ACHN (cell line): ENCODE measurements at regions not wholly inside any gene's neighbourhood (a gene's known extent, or its start where the extent isn't known, plus 50 kb on each side); places are given as distances from the start of the nearest gene placed in this dataset.
"Not testable (repeated sequence)": the region's sequence is repeated elsewhere in the genome, so short reads cannot be mapped to it uniquely, and the experiment has no call there.

Source experiments
- DNase-seq: peaks from one replicate; pipeline ENCODE4 v3.0.0-alpha.2; 2015
- in situ Hi-C: cut with HindIII; loops from 2 replicates; pipeline ENCODE4 v1.10.0; 2017; ENCODE audit warnings: low sequenced_read_pairs, low pct_ligation_motif_present, low pct_unique_long_range_greater_than_20kb

DNA sequence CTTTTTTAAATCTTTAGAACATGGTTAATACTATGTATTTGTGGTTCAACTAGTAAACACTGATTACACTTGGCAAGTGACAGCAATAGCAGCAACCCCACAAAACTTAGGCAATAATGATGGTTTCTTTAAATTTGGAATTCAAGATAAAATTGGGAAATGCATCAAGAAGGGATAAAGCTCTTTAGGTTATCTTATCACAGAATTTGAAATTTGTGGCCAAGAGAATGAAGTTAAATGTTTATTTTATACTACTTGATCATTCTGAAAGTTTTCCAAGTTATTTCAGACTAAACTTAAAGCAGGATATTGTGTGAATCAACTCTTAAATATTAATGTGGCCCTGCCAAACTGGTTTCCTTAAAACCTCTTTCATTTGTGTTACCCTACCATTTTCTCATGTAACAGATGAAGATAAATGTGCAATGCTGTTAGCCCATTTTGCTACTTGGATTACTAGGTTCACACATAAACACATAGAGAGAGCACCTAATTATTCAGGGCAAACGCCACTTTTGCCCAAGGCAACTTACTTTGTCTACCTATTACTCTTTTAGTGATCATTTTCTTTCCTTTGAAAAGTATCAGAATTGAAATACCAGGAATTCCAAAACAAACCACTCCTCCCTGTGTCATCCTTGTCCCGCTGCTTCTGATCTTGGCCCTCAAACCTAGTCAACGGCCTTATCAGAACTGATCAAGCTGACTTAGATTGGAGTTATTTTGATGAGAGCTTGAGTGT, 186.7 kb upstream of the TENT5A start:
- no peak for DNase-seq
- in situ Hi-C loops, result no loop called here

DNA sequence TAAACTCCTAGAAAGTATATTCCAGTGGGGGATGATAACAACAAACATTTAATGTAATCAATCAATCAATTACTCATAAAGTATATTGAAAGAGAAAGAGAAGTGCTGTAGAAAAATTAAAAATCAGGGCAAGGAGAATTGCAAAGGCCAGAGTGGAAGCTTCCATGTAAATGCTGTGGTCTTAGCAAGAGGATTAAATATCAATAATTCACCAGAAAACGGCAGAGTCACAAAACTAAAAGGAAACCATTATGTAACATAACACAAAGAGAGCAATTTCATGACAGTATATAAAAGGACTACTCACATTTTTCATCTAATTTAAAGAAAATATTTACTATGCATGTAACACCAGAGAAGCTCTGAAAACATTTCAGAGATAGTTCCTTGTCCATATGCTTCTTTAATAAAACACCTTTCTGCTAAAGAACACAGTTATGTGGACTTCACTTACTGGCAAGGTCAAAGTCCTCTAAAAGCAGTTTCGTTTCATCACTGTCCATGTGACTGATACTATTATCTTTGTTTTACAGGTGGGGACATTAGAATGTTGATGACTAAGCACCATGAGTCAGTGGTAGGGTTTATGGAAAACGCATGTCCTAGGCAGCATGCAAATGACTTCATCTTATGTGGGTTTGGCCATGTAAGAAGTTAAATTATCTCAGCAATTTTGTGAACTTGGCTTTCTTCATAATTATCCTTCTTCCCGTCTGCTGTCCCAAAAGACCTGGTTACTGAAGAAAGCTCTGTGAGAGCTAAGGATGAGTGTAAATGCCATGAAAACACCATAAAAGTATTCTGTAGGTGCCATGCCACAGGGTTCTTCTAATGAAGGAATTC, 185.8 kb upstream of the TENT5A start:
- peak; percentile 53 for DNase-seq
- in situ Hi-C loops, result no loop called here

GRCh38 chr6:81937296-81937937, 184.9 kb upstream of the TENT5A start:
- in situ Hi-C loops, result no loop called here
- no peak for DNase-seq

- DNase-seq, result no peak
- in situ Hi-C loops, result no loop called here
Measured at GRCh38 chr6:81934936-81935335, 182.5 kb upstream of the TENT5A start.

DNA sequence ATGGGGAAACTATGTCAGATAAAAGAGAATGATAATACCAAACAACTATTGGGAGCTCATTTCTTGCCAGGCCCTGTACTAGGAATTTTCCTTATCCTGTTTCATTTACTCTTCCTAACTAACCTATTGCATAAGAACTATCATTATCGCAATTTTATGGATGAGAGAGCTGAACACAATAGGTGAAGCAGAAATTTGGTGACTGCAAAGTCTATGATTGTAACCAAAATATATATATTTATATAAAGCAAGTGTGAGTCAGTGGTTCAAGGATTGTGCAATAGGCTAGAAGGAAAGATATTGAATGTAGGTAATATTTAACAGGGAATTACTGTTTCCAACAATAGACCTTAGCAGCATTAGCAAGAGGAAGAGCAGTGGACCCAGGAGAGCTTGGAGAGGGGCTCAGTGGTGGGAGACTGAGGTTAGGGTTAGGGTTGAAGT, 181.1 kb upstream of the TENT5A start:
- in situ Hi-C loops, result no loop called here
- peak; percentile 7 for DNase-seq

DNA sequence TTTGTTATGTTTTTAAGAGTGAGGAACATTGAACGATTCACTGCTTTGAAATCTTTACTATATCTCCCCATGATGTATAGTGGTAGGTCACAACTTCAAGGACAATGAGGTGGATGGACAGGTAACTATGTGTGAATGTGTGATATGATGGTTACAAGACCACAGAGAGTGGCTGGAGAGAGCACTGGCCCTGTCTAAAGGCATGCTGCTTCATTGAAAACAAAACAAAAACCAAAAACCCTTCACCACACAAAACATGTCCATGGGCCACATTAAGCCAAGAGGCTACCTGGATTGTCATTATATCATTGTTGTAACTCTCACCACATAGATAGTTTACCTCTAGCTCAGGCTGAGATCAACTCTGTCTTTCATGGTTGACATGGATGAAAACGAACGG, 180.6 kb upstream of the TENT5A start:
- in situ Hi-C loops, result no loop called here
- DNase-seq, result no peak

DNA sequence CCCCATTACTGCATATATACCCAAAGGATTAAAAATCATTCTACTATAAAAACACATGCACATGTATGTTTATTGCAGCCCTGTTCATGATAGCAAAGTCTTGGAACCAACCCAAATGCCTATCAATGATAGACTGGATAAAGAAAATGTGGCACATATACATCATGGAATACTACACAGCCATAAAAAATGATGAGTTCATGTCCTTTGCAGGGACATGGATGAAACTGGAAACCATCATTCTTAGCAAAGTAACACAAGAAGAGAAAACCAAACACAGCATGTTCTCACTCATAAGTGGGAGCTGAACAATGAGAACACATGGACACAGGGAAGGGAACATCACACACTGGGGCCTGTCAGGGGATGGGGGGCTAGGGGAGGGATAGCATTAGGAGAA, 180.0 kb upstream of the TENT5A start:
- in situ Hi-C loops, DNase-seq: not testable (repeated sequence)

DNA sequence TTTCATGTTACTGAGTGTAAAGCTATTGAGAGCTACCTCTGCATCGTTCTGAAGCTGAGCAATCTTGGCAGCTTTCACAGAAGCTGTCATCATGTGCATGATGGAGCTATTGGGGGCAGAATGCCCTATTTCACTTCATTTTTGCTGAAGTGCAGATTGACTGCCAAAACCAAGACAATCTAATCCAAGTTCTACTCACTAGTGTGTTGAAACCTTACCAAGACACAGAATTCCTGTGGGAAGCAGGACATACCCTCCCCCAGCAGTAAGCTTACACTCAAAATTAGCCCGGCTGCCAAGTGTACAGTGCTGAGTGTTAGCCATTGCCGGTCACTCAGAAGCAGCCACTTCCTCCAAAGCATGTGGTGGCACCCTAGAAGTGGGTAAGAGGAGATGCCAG, 177.3 kb upstream of the TENT5A start:
- in situ Hi-C loops, result no loop called here
- DNase-seq, result no peak

GRCh38 chr6:81925201-81925600, 172.7 kb upstream of the TENT5A start:
- in situ Hi-C loops, result no loop called here
- no peak for DNase-seq

DNA sequence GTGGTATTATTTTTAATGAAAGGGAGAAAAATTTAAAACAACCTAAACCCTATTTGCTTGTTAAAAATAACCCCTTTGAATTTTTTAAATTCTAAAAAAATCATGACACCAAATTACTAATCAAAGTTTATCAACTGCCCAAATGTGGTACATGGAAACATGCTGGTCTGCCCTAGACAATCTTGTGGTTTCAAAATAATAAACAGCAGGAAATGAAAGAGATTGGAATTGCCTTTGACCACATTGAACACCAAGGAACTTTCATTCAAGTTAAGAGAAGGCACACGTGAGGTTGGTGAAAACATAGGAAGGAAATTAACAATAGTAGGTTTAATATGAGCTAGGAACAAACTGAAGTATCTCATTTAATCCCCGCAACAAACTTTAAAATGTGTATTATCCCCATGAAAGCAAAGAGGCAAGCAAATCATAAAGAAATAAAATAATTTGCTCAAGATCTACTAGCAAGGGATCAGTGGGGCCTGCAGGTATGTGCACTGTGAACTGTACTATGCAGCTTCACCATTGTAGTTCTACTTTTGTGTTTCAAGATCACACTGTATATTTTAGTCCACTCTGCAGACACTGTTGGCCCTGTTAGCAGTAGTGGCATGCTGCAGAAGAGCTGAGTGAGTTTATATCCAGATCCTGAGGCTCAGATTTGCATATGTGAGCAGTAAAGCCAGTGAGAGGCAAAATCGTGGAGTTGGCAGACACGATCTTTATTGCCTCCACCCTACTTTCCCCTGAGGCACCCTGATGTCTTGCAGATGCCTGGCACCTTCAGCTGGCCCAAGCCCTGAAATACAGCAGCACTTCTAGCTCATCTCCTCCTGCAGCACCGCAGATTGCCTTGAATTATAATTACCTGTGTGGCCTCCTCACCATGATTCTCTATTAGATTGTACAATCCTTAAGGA, 157.8 kb upstream of the TENT5A start:
- DNase-seq, result no peak
- in situ Hi-C loops, result no loop called here

DNA sequence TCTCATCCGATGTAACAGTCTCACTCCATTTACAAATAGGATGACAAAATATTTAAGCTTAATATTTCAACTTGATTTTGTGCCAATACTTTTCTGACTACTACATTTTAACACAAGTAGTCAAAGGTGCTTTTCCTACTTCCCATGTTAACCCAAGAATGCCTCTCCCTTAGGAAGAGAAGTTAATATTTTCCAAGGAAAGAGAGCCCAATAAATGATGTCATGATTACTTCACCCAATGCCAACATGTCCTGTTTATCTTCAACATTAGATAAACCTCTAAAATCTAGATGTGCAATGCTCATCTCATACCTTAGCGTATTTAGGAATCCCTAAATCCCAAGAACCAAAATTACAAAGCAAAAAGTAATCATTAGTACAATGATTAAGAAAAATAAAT, 156.7 kb upstream of the TENT5A start:
- no peak for DNase-seq
- in situ Hi-C loops, result no loop called here

GRCh38 chr6:81906709-81907204, 154.3 kb upstream of the TENT5A start:
- in situ Hi-C loops, result no loop called here
- DNase-seq, result no peak

- in situ Hi-C loops, result no loop called here
- DNase-seq, result no peak
Measured at GRCh38 chr6:81906041-81906440, 153.6 kb upstream of the TENT5A start.

- no peak for DNase-seq
- in situ Hi-C loops, result no loop called here
Measured at GRCh38 chr6:81901551-81901966, 149.1 kb upstream of the TENT5A start.

DNA sequence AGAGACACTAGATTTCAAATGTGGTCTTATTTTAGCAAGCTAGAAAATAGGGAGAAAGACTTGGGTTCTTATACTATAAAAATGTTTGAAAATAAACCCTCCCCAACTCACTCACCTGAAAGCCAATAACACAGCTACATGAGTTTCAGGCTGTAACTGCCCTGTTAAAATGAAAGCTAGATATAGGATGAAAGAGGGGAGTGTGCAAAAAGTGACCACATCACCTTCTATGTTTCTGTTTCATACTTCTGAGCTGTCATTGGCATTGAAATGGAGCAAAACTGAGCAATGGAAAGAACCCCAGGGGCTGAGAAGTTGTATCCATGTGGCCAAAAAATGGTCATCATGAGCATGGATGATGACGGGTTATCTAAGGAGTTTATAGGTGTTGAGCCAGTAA, 148.1 kb upstream of the TENT5A start:
- in situ Hi-C loops, result no loop called here
- DNase-seq, result no peak

- DNase-seq, result no peak
- in situ Hi-C loops, result no loop called here
Measured at GRCh38 chr6:81897793-81898192, 145.3 kb upstream of the TENT5A start.

DNA sequence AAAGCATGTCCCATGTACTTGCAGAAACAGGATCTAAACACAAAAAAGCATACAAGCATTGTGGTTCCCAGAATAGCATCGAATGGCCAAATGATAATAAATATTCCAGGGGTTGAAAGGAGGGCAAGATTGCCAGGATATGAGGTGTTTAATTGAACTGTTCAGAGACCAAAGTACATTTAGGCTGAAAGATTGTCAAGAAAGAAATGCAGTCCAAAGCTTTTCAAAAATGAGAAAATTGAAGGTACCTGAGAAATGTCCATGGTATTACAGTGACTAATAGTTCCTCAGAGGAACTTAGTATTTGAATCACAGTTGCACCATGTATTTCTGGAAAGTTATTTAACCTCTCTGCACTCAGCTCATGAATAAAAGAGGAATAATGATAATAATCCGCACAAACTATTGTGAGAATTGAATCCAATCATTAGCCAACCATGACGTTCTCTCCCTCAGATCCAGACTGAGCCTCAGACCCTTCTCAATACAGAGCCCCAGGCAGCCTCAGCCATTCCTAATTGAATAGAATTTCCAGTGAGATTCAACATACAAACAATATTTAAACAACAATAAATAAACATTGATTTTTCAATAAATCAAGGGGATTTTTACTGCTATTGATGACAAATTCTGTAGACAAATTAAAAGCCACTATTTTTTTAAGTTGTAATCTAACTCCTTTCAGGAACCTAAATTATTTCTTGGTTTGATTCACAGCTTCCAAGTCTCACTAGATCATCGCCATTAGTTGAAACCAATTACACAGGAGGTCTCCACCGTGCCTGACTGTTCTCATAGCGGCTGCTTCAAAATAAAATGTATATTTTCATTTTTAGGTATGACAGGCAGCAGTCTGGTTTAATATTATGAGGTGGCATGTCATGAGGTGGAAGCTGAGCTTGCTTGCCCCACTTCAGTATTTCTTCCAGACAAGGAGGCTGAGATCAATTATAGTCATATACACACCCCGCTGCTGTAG, 144.3 kb upstream of the TENT5A start:
- DNase-seq, result no peak

More for the DNA sequence above, 144.3 kb upstream of the TENT5A start:
- in situ Hi-C loops, result no loop called here
